GM19452 (cell line): ENCODE measurements at regions not wholly inside any gene's neighbourhood (a gene's known extent, or its start where the extent isn't known, plus 50 kb on each side); places are given as distances from the start of the nearest gene placed in this dataset.
"Not testable (repeated sequence)": the region's sequence is repeated elsewhere in the genome, so short reads cannot be mapped to it uniquely, and the experiment has no call there.

ENCODE experiments used
- ATAC-seq: cut with Tn5 transposase; IDR thresholded peaks from one replicate; pipeline ENCODE4 v1.9.1; 2021; ENCODE audit not compliant: unreplicated experiment

DNA sequence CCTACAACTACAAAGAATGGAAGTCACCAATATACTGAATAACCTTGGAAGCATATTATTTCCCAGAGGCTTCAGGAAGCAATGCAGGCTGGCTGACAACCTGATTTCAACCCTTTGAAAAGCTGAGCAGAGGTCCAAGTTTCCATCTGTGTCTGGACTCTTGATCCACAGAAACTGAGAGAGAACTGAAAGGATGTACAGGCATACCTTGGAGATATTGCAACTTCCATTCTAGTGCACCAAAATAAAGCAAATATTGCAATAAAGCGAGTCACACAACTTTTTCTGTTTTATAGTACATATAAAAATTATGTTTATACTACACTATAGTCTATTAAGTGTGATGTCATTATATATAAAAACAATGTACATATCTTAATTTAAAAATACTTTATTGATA is 85.3 kb downstream of the TYW3 start:
- no peak for ATAC-seq

DNA sequence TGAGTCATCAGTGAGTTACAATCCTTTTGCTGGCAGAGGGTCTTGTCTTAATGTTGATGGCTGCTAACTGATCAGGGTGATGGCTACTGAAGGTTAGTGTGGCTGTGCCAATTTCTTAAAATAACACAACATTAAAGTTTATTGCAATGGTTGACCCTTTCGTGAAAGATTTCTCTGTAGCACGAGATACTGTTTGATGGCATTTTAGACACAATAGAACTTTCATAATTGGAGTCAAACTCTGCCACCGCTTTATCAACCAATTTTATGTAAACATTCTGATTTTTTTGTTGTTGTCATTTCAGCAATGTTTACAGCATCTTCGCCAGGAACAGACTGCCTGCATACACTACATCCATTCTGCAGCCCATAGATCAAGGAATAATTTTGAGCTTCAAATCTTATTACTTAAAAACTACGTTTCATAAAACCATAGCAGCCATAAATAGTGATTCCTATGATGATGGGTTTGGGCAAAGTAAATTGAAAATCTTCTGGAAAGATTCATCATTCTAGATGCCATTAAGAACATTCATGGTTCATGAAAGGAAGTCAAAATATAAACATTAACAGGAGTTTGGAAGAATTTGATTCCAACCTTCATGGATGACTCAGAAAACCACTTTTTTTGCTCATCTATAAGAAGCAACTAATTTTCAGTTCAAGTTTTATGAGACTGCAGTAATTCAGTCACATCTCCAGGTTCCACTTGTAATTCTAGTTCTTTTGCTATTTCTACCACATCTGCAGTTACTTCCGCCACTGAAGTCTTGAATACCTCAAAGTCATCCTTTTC is 85.9 kb downstream of the TYW3 start:
- ATAC-seq = no peak

DNA sequence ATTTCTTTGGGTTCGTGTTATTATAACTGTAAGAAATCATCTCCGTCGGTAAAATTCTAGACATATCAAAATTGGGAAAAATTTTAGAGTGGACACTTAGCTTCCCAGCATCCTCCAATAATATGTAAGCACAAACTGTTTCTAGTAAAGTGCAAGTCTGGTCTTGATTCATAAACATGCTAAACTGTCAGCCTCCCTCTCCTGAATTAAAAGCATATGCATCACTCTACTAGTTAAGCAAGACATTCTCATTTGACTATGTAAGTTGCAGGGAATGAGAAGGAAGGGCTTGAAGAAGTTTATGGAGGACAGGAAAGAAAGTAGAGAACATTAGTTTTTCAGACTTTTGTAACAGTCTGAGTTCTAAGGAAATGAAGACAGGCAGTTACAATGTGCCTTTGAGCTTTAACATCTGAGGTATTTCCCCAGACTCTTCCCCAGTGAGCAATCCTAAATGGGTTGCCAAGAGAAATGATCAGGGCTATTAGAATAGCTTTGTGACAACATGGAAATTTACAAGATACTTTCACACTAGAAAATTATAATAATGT is 90.0 kb downstream of the TYW3 start:
- no peak for ATAC-seq

GRCh38 chr1:74824497-74825107 is 91.7 kb downstream of the TYW3 start:
- peak; percentile 79 for ATAC-seq

GRCh38 chr1:74830766-74831165 is 97.8 kb downstream of the TYW3 start:
- no peak for ATAC-seq

- ATAC-seq = no peak
Measured at GRCh38 chr1:74834261-74834660, 101.3 kb downstream of the TYW3 start.

DNA sequence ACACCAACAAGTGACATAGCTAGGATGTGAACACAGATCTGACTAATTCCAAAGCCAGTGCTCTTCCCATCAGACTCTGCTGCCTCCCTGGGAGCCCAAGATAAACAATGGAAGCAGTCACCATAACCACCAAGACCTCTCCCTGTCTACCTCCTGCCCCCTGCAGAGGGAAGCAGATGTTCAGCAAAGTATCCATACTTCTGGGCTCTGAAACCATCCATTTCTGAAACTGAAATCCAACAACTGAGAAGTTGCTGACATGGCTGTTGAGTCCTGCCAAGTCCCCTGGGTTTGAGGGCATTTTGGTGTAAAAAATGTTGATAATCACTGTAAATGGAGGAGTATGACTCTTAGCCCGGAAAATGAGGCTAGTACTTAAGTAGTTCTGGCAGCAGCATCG is 102.1 kb downstream of the TYW3 start:
- ATAC-seq = no peak

DNA sequence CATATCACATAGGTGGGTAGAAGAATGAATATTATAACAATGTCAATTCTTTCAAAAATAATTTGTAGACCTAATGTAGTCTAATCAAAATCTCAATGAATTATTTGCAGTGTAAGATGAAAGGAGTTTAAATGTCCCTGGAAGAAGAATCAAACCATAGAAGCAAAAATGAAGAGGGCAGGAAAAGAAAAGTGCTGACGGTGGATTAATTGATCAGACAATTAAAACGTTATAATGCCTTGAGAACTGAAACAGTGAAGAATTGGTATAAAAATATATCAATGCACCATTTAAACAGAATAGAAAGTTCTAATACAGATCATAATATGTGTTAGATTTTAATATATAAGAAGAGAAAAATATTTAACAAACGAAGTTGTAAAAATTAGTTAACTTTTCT is 109.8 kb downstream of the TYW3 start:
- no peak for ATAC-seq

GRCh38 chr1:74847715-74848114 is 114.8 kb downstream of the TYW3 start:
- ATAC-seq = no peak

DNA sequence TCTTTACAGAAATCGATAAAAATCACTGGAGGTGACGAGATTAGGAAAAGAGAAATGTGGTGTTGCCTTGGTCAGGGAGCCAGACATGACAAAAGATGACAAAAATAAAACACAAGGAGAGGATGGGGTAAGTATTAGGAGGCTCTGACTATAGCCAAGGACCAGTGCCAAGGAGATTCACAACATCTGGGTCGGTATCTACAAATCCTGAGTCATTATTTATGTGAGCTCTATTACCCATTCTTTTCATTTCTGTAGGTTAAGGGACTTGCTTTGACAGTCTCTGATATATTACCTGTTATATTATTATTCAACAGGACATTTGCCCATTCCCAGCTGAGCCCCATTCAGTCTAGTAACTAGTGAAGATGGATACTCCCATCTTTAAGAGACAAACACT is 120.8 kb downstream of the TYW3 start:
- no peak for ATAC-seq

- no peak for ATAC-seq
Measured at GRCh38 chr1:74856174-74856573, 123.2 kb downstream of the TYW3 start.

DNA sequence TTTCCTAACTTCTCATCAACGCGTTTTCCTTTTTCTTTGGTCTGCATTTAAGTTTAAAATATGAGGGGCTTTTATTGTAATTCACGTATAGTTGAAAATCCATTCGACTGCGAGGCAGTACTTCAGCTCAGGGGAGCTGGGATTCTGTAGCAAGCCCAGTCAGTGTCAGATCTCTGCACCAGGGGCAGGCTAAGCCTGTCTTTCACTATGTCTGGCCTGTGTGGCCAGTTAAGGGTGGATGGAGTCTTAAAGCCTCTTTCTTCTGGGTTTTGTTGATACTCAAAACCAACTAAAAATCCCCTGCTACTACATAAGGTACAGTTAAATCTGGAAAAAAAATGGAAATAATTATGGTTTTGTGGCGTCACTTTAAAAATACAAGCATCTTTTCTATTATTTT is 124.7 kb downstream of the TYW3 start:
- peak; percentile 34 for ATAC-seq

GRCh38 chr1:74858136-74858535 is 125.2 kb downstream of the TYW3 start:
- peak; percentile 77 for ATAC-seq

- no peak for ATAC-seq
Measured at GRCh38 chr1:74861867-74862266, 128.9 kb downstream of the TYW3 start.

GRCh38 chr1:74869702-74870101 is 136.8 kb downstream of the TYW3 start:
- no peak for ATAC-seq

DNA sequence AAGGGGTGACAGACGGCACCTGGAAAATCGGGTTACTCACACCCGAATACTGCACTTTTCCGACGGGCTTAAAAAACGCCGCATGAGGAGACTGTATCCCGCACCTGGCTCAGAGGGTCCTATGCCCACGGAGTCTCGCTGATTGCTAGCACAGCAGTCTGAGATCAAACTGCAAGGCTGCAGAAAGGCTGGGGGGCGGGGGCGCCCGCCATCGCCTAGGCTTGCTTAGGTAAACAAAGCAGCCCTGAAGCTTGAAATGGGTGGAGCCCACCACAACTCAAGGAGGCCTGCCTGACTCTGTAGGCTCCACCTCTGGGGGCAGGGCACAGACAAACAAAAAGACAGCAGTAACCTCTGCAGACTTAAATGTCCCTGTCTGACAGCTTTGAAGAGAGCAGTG is 144.4 kb downstream of the TYW3 start:
- not testable (repeated sequence) for ATAC-seq

DNA sequence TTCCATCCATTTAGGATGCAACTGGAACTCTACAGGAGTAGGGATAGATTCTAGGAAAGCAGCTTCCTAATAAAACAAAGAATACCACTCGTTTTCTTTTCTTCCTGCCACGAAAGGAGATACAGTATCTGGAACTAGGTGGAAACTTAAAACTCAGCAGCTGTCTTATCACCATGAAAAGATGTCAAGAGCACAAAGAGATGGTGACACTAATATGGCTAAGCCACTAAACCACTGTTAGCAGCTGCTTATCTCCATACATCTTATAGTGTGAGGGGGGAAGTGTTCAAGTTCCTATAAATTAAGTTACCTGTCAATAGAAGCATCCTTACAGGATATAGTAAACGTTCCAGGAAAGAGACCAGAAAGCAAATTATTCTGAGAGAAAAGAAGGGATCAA is 162.5 kb downstream of the TYW3 start:
- no peak for ATAC-seq

DNA sequence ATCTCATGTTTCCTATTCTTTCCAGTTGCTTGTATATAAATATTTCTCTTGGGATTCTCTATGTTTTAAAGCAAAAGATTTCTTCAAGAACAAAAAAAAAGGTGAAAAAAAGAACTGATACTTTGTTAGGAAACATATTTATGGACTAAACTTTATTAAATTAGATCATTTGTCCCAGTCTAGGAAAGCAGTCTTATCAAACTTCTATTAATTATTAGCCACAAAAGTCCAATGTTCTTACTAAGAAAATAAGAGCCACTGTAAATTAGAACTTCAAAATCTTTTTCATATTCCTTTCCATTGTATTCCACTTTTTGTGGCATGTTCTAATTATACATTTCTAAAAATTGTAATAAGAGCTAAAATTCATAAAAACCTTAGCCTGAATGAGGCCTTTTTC is 175.2 kb downstream of the TYW3 start:
- no peak for ATAC-seq

DNA sequence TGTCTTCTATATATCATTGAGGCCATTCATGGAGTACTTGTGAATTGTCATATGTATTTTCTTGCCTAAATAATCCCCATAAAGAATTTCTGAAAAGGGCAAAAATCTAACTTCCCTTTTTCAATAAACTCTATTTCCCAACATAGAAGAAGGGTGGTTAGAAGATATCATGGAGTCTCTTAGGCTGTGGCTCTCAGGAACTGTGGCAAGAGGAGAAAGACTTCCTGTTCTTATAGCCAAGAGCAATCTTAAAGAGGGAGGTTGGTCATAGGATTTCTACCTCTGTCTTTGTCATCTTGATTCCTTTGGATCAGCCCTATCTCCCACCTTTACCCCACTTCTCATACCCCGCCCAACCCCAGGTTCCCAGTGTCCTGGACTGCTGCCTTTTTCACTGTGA is 175.8 kb downstream of the TYW3 start:
- no peak for ATAC-seq

DNA sequence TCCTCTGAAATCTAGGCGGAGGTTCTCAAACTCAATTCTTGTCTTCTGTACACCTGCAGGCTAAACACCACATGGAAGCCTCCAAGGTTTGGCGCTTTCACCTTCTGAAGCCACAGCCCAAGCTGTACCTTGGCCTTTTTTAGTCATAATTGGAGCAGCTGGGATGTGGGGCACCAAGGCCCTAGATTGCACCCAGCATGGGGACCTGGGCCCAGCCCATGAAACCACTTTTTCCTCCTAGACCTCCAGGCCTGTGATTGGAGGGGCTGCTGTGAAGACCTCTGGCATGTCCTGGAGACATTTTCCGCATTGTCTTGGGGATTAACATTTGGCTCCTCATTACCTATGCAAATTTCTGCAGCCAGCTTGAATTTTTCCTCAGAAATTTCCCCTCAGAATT is 181.0 kb downstream of the TYW3 start:
- ATAC-seq = no peak

- ATAC-seq = no peak
Measured at GRCh38 chr1:74933500-74933899, 200.5 kb downstream of the TYW3 start.

GRCh38 chr1:74935446-74935845 is 198.7 kb upstream of the LHX8 start:
- ATAC-seq = no peak

DNA sequence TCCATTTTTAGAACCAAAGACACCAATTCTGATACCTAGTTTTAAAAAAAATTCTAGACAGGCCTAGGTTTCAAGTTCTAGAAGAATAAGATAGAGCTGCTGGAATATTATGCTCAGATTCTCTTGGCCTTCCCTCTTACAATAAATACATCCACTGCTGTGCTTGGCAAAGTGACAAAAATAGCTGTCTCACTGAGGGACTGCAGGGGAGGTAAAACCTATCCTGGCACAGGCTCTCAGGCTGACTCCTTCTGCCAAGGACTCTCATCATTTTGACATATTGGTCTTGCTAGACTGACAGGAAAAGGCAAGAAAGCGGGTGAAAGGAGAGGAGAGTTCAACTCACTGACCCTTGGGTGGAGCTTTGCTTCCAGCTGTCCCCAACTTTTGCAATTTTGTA is 197.0 kb upstream of the LHX8 start:
- ATAC-seq = no peak
